Pancreas (tissue), 10 donors: ENCODE measurements at regions not wholly inside any gene's neighbourhood (a gene's known extent, or its start where the extent isn't known, plus 50 kb on each side); places are given as distances from the start of the nearest gene placed in this dataset.

Source experiments
- ATAC-seq, 4 donors: fragments of 200-7000 bp; cut with Tn5 transposase; one replicate each; pipeline versions ENCODE4 v1.8.0 to v1.9.1; 2020; ENCODE audit warnings: mild to moderate bottlenecking in 4 of 4, moderate library complexity in 4 of 4
- DNase-seq, 6 donors: peaks; one replicate each; pipeline ENCODE4 v3.0.0-alpha.2; 2020
- FAIRE-seq: peaks from 2 replicates; lab custom pipeline; 2012; peaks lifted over from hg19 to GRCh38; lab: Jason Lieb, UNC
- H3K27ac ChIP-seq, 4 donors: fragments of 200-600 bp; sonication (generic); 1 replicate in 3 of 4; 2 replicates in 1 of 4; pipeline versions ENCODE4 v1.5.0 to v1.8.0; 2020
- H3K27me3 ChIP-seq, 4 donors: fragments of 200-600 bp; one replicate each; pipeline ENCODE4 v1.8.0; 2021
- H3K36me3 ChIP-seq, 3 donors: fragments of 200-600 bp; sonication (generic) in 1 of 3; one replicate each; pipeline versions ENCODE4 v1.5.0 to v1.8.0; 2020 to 2021
- H3K4me1 ChIP-seq, 3 donors: fragments of 200-600 bp; one replicate each; pipeline ENCODE4 v1.8.0; 2021
- H3K4me3 ChIP-seq, 4 donors: fragments of 200-600 bp; sonication (generic) in 2 of 4; one replicate each; pipeline versions ENCODE4 v1.5.0 to v1.8.0; 2020 to 2021
- H3K9me3 ChIP-seq, 4 donors: fragments of 200-600 bp; one replicate each; pipeline ENCODE4 v1.8.0; 2021
- WGBS, 2 donors: extraction: QIAGEN DNeasy Blood & Tissue Kit; methylation state at CpG; one replicate each; pipeline ENCODE4 v1.1.7; 2013; 5-methylcytosine and 5-hydroxymethylcytosine counted together
- intact Hi-C, 3 donors: fragments of 100-400 bp; cut with DNase I; formaldehyde crosslinking; loops; one replicate each; pipeline versions ENCODE4 v1.11.1 to v1.14.2; 2022
- TF ChIP-seq, protein P1 (sequence below), 4 donors: fragments of 200-600 bp; sonication (generic) in 3 of 4; IDR thresholded peaks; one replicate each; pipeline versions ENCODE4 v1.5.0 to v1.8.0; 2021; ENCODE audit warnings: antibody characterized with exemption in 4 of 4
- donor health status: healthy with polysubstance abuse.
- donor health status: DM: no; HTN: no; CAD: no; lungs with moderate emphysema.
- donor health status: DM: no; HTN: no; CAD: no.
- donor health status: control.
- donor health status: control.
- donor health status: Bipolar disorder and iron deficiency.
- donor health status: DM: yes; HTN: yes; CAD: no.
- donor health status: DM: no; HTN: no; CAD: no.
- donor health status: DM: no; HTN: no; CAD: no.
- donor health status: DM: yes; HTN: yes; CAD: no.

DNA sequence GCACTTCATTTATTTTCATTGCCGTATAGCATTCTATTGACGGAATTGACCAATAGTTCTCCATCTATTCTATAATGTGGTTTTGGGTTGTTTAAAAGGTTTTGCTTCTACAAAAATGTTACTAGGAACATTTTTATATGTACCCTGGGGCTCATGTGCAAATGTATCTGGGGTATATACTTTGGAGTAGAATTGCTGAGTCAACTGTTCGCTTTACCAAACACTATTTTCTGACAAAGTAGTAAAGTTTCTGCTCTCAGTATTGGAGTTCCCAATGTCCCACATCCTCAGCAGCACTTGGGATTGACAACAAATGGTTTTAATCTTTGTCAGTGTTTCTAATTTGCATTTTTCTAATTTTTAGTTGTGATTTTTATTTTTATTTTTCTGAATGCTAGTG is 602.6 kb downstream of the MCTP2 start:
- ATAC-seq (no peak), FAIRE-seq (no peak)
- no peaks in the 10 kb centered on the region for H3K9me3 ChIP-seq

DNA sequence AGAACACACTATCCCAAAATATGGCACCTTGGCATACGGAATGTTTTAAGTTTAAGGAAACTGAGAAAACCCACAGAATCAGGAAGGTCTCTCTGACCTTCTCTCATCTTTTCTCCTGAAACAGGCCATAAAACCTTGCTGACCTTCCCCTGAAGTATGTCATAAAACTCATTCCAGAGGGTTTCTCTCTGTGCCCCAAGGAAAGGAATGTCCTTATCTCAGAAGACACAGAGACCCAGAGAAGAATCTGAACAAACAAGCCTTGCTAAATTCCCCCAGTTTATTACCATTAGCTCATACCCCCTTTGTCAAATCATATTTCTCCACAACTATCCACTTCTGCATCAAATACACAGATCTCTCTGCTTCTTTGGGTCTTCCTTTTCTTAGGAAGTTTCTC is 603.1 kb downstream of the MCTP2 start:
- Histone ChIP-seq H3K4me3 (no peak overlapping the region), H3K27me3 (no peaks in the 10 kb centered on the region), H3K27ac (no peak overlapping the region), H3K4me1 (no peaks in the 10 kb centered on the region), H3K36me3 (no peaks in the 10 kb centered on the region), H3K9me3 (no peaks in the 10 kb centered on the region)
- TF ChIP-seq, protein P1, sequence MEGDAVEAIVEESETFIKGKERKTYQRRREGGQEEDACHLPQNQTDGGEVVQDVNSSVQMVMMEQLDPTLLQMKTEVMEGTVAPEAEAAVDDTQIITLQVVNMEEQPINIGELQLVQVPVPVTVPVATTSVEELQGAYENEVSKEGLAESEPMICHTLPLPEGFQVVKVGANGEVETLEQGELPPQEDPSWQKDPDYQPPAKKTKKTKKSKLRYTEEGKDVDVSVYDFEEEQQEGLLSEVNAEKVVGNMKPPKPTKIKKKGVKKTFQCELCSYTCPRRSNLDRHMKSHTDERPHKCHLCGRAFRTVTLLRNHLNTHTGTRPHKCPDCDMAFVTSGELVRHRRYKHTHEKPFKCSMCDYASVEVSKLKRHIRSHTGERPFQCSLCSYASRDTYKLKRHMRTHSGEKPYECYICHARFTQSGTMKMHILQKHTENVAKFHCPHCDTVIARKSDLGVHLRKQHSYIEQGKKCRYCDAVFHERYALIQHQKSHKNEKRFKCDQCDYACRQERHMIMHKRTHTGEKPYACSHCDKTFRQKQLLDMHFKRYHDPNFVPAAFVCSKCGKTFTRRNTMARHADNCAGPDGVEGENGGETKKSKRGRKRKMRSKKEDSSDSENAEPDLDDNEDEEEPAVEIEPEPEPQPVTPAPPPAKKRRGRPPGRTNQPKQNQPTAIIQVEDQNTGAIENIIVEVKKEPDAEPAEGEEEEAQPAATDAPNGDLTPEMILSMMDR (IDR thresholded peaks at IDR 0.05) = no peak
- ATAC-seq = no peak
- intact Hi-C loops = no loop called here
- no peak for DNase-seq
- no peak for FAIRE-seq
- WGBS, 2 donors = 62 to 71% methylated on average over 1 of the region's 1 CpG

More for the DNA sequence above, 602.6 kb downstream of the MCTP2 start:
- Histone ChIP-seq H3K27ac (no peak overlapping the region), H3K36me3 (no peaks in the 10 kb centered on the region), H3K4me1 (no peaks in the 10 kb centered on the region), H3K27me3 (no peaks in the 10 kb centered on the region), H3K4me3 (no peak overlapping the region)
- WGBS, 2 donors = 85 to 93% methylated on average over 3 of the region's 3 CpGs
- no peak for DNase-seq
- intact Hi-C loops = no loop called here
- TF ChIP-seq, protein P1 (IDR thresholded peaks at IDR 0.05) = no peak

DNA sequence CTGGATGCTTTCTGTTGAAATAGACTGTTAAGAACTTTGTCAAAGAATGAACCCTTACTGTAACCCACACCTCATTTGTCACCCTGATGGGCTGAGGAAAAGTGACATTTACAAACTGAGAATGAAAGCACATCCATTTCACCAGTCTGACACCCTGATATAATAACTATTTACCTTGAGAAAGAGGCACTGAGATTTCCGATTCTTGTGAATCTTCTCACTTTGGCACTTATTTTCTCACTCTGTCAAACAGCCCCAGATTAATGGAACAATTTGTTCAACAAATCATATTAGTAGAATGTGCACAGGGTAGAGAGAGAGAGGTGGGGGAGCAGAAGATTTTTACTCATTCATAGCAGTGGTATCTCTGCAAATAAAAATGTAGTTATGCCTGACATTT is 606.9 kb downstream of the MCTP2 start:
- intact Hi-C loops = no loop called here
- Histone ChIP-seq H3K4me1 (no peaks in the 10 kb centered on the region), H3K27ac (no peak overlapping the region), H3K9me3 (no peaks in the 10 kb centered on the region), H3K27me3 (no peaks in the 10 kb centered on the region), H3K4me3 (no peak overlapping the region), H3K36me3 (no peaks in the 10 kb centered on the region)
- no peak for ATAC-seq
- 35 to 40% methylated on average over 1 of the region's 1 CpG for WGBS, 2 donors
- FAIRE-seq = no peak
- DNase-seq = no peak
- TF ChIP-seq, protein P1 (IDR thresholded peaks at IDR 0.05) = no peak

DNA sequence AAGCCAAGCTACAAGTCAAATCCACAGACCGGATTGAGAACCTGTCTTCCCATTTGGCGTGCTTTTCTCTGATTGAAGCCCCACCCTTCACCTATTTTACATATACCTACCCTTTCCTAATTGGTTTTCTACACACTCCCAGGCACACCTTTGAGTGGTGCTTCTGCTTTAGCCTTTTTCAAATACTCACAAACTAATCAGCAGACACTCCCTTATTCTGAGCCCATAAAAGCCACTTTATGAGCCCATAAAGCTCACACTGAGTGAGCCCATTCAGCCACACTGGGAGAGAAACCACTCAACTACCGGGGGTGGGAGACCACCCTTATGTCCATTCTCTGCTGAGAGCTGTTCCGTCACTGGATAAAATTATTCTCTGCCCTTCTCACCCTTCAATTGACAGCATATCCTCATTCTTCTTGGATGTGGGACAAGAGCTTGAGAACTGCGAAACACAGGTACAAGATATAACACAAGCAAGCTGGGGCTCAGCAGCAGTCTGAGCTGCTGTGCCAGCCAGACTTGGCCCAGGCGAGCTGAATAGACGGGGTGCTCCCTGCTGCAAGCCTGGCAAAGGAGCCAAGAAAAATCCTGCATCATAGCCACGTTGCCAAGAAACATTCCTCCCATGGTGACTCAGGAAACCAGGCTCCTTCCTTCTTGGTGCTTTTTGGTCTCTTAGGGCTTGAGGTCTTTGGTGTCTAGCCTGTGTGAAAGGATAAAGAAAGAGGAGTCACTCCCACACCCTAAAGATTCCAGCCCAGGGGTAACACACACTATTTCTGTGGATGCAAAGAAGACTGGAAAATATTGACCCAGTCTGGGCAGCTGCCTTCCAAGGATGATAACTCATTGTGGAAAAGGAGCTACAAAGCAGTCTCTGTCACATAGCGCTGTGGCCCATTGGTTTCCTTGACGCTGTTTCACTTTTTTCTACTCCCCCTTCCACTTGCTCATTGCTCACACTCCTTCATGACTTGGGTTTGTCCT is 609.7 kb downstream of the MCTP2 start:
- Histone ChIP-seq H3K4me3 (no peak overlapping the region), H3K27me3 (no peaks in the 10 kb centered on the region), H3K9me3 (no peaks in the 10 kb centered on the region), H3K4me1 (peaks cover 0 to 11% (median 7%) of the 10 kb centered on the region in 3 donors), H3K36me3 (no peaks in the 10 kb centered on the region), H3K27ac (no peak overlapping the region)
- ATAC-seq (no peak), DNase-seq (no peak), FAIRE-seq (no peak)
- intact Hi-C loops = no loop called here
- TF ChIP-seq, protein P1 (IDR thresholded peaks at IDR 0.05) = no peak
- 88 to 94% methylated on average over 10 of the region's 10 CpGs for WGBS, 2 donors

DNA sequence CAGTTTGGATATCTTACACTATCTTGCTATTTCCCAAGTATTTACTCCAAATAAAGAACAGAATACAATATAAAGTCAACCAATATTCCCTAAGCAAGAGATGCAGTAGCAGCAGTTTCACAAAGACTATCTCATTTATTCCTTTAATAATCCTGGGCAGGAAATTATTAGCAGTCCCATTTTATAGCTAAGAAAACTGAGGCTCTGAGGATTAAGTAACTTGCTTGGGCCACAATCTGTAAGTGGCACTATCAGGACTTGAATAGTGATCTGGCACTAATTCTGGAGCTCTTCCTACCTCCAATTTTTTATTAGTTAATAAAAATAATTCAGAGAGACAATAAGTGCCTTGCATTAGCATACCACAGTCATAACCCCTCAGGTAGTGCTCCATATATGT is 611.7 kb downstream of the MCTP2 start:
- intact Hi-C loops = no loop called here
- FAIRE-seq (no peak), DNase-seq (no peak), ATAC-seq (no peak)
- Histone ChIP-seq H3K4me1 (peaks cover 0 to 11% (median 7%) of the 10 kb centered on the region in 3 donors), H3K27me3 (no peaks in the 10 kb centered on the region), H3K4me3 (no peak overlapping the region), H3K36me3 (no peaks in the 10 kb centered on the region), H3K27ac (no peak overlapping the region), H3K9me3 (no peaks in the 10 kb centered on the region)
- TF ChIP-seq, protein P1 (IDR thresholded peaks at IDR 0.05) = no peak
